ENCODE measurements at regions not wholly inside any gene's neighbourhood (a gene's known extent, or its start where the extent isn't known, plus 50 kb on each side); places are given as distances from the start of the nearest gene placed in this dataset.

GRCh38 chr20:57025666-57026224, 240.7 kb downstream of the BMP7 start:
- DNase-seq (ENCODE audit: low spot score): no peak

- DNase-seq (ENCODE audit: low spot score): no peak
Measured at GRCh38 chr20:57027777-57028176, 238.7 kb downstream of the BMP7 start.

DNA sequence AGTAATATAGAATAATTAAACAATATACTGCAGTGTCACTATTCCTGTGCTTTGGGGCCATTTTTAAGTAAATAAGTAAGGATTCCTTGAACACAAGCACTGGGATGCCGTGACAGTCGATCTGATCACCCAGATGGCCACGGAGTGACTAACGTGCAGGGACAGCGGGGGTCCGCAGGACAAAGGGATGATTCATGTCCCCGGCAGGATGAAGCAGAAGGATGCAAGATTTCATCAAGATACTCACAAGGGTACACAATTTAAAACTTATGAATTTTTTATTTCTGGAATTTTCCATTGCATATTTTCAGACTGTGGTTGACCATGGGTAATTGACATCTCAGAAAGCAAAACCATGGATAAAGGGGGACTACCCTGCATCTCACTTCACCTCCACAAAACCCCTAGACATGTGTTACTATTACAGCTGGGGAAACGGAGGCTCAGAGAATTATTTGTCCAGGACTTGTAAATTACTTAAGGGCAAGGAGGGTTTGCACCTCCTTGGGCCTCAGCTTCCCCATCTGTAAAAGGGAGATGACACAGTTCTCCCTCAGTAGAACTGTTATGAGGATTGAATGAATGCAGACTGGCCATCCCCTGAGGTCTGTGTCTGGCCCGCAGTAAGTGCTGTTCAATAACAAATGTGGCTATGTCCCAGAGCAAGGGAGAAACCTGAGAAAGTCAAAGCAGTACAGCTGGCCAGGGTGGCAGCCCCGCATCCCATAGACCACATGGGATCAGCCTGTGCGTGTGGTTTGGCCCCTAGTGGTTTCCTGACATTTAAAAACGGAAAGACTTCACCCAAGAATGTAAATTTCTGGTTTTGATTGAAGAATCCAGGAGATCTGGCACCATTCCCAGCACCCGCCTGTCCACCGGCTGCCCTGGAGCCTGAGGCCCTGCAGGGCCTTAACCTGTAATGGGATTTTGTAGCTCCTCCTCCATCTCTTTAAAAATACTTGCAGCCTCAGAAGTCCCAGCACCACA, 235.5 kb downstream of the BMP7 start:
- peak; percentile 88 for DNase-seq (ENCODE audit: low spot score)

DNA sequence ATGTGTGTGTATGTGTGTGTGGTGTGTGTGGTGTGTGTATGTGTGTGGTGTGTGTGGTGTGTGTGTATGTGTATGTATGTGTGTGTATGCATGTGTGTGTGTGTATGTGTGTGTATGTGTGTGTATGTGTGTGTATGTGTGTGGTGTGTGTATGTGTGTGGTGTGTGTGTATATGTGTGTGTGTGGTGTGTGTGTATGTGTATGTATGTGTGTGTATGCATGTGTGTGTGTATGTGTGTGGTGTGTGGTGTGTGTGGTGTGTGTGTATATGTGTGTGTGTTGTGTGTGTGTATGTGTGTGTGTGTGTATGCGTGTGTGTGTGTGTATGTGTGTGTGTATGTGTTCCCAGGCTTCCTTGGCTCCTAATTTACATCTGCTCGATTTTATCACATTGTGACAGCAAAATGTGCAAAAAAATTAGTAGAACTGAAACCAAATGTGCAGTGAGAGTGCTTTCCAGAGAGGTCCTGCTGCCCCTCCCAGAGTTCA, 234.5 kb downstream of the BMP7 start:
- no peak for DNase-seq (ENCODE audit: low spot score)

DNA sequence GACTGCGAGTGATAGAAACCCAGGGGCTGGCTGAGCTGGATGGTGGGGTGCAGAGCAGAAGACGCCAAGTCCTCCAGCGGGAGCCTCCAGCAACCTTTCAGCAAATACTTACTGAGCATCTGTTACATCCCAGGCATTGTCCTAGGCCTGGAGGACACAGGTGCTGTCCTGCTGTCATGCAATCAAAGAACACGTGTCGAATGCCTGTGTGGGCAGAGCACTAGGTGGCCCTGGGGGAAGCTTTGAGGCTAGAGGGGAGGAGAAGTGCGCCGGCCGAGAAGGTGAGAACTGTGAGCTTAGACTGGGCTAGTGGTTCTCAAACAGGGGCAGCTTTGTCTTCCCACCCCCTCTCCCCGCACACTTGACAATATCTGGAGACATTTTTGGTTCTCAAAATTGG, 233.6 kb downstream of the BMP7 start:
- DNase-seq (ENCODE audit: low spot score): no peak

- DNase-seq (ENCODE audit: low spot score): no peak
Measured at GRCh38 chr20:57034001-57034400, 232.4 kb downstream of the BMP7 start.

GRCh38 chr20:57037689-57038088, 228.8 kb downstream of the BMP7 start:
- no peak for DNase-seq (ENCODE audit: low spot score)

GRCh38 chr20:57038608-57039440, 227.6 kb downstream of the BMP7 start:
- no peak for DNase-seq (ENCODE audit: low spot score)

- no peak for DNase-seq (ENCODE audit: low spot score)
Measured at GRCh38 chr20:57040466-57040865, 226.0 kb downstream of the BMP7 start.

DNA sequence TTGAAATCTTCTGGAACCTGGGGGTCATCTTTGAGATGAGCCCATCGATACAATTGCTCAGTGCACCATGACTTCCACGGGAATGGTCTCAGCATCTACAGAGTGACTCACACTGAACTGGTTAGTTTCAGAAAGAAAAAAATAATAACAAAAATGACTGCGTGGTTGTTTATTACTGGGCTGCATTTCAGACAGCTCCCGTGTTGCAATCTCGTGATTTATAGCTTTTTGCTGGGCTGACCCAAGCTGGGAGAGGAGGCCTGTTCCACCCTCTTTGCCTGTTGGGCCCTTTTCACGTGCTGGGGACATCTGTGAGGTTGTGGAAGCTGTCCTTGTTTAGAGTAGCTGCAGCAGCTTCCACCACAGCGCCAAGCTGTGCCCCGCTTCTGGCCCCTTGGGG, 225.5 kb downstream of the BMP7 start:
- peak; percentile 82 for DNase-seq (ENCODE audit: low spot score)

DNA sequence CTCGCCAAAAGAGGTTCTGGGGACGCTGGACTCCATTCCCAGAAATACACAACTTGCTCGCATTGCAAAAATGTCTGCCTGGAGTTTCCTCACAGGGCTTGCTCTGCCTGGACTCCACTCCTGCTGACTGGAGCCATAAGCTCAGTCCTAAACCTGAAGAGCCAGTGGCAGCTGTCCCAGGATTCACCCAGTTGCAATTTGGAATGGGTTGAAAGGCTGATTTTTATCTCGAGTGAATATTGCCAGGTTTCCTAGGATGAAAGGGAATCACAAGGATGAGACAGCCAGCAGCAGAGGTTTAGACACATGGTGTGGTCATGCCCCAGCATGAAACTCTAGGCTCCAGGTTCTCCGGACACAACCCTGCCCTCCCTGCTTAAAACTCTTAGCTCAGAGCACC, 223.3 kb downstream of the BMP7 start:
- DNase-seq (ENCODE audit: low spot score): peak; percentile 24

DNA sequence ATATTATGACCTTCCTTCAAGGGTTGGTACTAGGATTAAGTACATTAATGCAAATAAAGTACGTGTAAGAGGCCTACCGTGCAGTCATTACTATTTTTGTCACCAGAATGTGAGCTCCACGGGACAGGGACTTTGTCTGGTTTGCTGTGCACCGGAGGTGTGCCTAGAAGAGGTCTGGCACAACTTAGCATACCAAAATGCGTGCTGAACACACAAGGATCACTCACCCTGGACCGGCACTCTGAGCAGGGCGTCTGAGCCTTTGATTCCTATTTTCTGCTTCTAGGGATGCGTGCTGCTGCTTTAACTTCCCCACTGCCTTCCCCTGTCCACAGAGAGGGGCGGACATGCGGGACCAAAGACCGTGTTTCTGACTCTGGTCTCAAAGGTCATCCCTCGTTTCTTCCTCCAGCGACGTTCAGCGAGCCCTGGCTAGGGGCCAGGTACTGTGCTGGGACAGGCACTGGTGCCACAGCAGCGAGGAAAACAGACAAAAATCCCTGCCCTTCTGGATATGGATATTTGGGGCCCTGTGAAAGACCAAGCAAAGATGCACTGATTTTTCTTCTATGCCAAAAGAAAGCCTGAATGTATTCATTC, 222.7 kb downstream of the BMP7 start:
- DNase-seq (ENCODE audit: low spot score): no peak

GRCh38 chr20:57047281-57048026, 219.0 kb downstream of the BMP7 start:
- no peak for DNase-seq (ENCODE audit: low spot score)

DNA sequence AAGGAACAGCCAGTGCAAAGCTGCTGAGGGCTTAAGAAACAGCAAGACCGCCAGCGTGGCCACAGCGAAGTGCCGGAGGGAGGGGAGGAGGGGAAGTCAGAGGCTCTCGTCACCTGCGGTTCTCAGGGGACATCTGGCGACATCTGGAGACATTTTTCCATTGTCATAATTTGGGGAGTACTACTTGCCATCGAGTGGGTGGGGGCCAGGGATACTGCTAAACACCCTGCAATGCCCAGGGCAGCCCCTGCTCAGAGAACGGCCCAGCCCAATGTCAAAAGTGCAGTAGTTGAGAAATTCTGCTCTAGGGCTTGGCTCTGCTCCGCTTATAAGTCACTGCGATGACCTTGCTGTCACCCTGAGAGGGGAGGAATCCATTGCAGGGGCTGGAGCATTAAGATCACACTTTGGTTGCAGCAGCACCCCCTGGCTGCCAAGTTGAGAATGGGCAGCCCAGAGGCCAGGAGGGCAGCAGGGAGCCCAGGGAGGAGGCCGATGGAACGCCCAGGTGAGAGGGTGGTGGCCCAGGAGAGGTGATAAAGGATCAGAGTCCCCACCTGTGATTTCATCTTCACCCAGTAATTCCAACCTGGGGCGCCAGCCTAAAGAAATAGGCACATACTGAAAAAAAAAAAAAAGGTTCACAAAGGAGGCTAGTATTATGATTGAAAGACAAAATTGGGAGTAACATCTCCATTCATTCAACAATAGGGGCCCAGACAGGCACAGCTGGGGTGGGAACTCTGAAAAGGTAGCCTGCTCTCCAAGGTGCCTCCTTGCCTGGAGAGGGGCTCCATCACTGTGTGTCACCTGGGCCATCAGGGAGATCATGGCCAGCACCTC, 218.2 kb downstream of the BMP7 start:
- DNase-seq (ENCODE audit: low spot score): peak; percentile 80

DNA sequence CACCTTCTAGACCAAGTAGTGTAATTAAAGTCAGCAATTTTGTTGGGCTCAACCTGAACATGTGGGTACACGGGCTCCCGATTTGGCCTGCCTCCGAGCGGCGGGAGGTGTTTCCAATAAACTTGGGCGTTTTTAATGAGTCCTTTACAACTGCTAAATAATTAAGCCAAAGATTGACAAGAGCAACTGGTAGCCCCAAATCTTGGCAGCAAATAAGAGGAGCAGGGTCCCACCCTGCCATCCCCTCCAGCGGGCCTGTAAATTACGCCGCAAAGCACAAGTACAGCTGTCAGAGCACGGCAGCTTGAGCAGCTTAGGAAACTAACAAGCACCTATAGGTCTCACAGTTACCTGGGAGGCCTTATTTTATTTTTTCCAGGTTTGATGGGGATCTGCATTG, 217.1 kb downstream of the BMP7 start:
- DNase-seq (ENCODE audit: low spot score): no peak

DNA sequence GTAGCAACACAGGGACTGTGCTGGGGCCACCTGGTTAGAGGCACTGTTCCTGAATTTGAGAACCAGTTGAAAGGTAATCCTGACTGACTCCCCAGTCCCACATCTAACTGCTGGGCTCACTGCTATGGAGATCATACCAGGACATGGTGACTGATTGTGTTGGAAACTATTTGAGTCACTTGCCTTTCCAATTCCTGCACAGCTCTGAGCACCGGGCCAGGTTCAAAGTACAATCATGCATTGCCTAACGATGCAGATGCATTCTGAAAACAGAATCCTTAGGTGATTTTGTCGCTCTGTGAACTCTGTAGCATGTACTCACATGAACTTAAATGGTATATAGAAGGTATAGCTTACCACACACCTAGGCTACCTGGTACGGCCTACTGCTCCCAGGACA, 215.3 kb downstream of the BMP7 start:
- DNase-seq (ENCODE audit: low spot score): no peak

- DNase-seq (ENCODE audit: low spot score): no peak
Measured at GRCh38 chr20:57053067-57053466, 213.4 kb downstream of the BMP7 start.

DNA sequence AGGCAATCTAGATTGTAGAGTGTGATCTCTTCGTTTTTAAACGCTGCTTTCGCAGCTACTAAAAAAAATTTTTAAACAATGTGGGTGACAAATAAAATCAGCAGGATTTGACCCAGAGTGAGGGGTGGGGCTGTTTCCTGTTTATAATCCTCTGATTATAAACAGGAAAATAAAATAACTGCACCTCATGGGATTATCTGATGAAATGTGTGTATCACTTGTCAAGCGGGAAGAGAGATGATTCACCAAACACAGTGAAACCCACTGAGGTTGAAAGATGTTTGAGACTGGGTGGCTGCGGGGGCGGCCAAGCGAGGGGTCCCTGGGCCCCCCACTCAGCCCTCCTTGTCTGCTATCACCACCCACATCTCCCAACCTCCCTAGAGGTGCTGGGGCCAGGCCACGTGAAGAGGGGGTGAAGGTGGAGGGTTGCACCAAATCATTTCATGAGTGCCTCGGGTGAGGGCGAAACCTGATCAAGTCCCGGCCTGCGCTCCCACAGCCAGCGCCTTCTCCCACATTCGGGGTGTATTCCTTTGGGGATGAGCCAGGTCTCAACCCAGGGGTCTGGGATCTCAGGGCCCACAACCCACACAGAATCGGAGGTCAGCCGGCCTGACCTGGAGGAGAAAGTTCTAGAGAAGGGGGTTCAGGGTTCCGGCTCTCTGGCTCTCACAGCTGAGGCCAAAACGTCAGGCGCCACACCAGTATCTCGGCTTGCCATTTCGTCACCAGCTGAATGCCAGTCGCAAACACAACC, 212.5 kb downstream of the BMP7 start:
- no peak for DNase-seq (ENCODE audit: low spot score)

DNA sequence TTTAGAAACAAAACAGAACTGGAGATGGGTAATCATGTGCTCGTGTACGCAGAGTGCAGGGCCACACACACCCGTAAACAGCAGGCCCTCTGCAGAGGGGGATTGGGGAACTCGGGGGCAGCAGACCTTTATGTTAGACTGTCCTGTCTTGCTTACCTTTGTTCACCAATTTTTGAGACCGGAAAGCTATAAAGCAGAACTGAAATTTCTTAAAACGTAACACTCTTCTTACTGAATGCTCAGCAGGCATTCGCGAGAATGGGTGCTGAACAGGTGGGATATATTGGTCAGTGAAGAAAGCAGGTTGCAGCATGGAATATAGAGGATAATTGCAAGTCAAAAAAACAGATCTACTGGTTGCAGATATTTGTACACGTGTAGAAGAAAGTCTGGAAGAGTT, 211.1 kb downstream of the BMP7 start:
- DNase-seq (ENCODE audit: low spot score): no peak

DNA sequence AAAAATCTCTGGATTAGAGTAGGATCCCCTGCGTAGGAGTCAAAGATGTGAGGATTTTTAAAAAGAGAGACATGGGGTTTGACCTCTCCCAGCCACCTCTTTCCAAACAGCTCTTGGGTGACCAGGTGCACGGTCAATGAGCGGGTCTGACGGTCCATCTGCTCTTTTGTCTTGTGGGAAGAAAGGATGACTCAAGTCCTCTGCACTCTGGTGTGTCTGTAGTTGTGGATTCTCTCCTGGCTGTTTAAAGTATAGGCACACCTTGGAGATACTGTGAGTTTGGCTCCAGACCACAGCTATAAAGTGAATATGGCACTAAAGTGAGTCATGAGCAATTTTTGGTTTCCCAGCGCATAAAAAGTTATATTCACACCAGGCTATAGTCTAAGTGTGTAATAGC, 209.8 kb downstream of the BMP7 start:
- DNase-seq (ENCODE audit: low spot score): no peak

All from AG08395 (cell line).